ENCODE measurements at regions not wholly inside any gene's neighbourhood (a gene's known extent, or its start where the extent isn't known, plus 50 kb on each side); places are given as distances from the start of the nearest gene placed in this dataset.
"Not testable (repeated sequence)": the region's sequence is repeated elsewhere in the genome, so short reads cannot be mapped to it uniquely, and the experiment has no call there.

DNA sequence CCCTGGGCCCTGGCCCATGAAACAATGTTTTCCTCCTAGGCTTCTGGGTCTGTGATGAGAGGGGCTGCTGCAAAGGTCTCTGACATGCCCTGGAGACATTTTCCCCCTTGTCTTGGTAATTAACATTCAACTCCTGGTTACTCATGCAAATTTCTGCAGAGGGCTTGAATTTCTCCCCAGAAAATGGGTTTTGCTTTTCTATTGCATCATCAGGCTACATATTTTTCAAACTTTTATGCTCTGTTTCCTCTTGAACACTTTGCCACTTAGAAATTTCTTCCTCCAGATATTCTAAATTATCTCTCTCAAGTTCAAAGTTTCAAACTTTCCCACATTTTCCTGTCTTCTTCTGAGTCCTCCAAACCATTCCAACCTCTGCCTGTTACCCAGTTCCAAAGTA lies 98.2 kb upstream of the TCF21 start:
- not testable (repeated sequence) for DNase-seq (ENCODE audit: low spot score)

DNA sequence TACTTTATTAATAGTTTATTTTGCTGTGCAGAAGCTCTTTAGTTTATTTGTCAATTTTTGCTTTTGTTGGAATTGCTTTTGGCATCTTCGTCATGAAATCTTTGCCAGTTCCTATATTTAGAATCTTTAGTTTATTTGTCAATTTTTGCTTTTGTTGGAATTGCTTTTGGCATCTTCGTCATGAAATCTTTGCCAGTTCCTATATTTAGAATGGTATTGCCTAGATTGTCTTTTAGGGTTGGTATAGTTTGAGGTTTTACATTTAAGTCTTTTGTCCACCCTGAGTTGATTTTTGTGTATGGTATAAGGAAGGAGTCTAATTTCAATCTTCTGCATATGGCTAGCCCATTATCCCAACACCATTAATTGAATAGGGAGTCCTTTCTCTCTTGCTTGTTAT lies 93.9 kb upstream of the TCF21 start:
- DNase-seq (ENCODE audit: low spot score): not testable (repeated sequence)

DNA sequence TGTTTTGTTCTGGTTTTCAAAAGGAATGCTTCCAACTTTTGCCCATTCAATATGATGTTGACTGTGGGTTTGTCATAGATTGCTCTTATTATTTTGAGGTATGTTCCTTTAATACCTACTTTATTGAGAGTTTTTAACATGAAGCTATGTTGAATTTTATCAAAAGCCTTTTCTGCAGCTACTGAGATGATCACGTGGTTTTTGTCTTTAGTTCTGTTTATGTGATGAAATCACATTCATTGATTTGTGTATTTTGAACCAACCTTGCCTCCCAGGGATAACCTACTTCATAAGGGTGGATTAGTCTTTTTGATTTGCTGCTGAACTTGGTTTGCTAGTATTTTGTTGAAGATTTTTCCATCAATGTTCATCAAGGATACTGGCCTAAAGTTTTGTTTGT lies 92.7 kb upstream of the TCF21 start:
- DNase-seq (ENCODE audit: low spot score): no peak

DNA sequence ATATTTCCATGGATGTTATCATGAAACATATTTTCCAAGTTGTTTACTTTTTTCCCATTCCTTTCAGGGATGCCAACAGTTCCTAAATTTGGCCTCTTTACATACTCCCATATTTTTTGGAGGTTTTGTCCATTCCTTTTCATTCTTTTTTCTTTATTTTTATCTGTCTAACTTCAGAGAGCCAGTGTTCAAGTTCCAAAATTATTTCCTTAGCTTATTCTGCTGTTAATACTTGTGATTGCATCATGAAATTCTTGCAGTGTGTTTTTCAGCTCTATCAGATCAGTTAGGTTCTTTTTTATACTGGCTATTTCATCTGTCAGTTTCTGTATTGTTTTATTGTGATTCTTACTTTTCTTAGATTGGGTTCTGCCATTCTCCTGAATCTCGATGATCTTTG lies 89.9 kb upstream of the TCF21 start:
- no peak for DNase-seq (ENCODE audit: low spot score)

DNA sequence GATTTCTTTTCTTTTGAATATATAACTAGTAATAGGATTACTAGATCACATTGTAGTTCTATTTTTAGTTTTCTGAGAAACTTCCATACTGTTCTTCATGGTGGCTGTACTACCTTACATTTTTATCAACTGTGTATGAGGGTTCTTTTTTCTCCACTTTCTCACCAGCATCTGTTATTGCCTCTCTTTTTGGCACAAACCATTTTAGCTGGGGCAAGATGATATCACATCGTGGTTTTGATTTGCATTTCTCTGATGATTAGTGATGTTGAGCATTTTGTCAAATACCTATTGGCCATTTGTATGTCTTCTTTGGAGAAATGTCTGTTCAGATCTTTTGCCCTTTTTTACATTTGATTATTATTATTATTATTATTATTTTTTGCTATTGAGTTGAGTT lies 86.1 kb upstream of the TCF21 start:
- no peak for DNase-seq (ENCODE audit: low spot score)

DNA sequence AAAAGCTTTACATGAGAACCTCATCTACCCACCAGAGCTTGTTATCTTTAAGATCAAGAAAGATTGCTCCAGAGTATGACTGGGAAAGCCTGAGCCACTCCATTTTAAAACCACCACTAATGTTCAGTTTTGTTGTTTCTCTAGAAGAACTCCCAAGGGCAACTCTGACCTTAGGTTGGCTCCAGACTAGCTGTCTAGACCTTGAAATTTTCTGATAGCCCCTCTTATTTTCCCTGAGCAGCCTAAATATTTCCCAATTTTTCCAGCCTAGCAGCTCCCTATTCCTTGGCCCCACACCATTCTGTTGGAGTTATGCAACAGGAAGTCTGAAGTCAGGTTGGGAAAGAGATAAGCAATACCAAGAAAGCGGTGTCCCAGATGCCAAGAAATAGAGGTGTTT lies 84.6 kb upstream of the TCF21 start:
- DNase-seq (ENCODE audit: low spot score): no peak

DNA sequence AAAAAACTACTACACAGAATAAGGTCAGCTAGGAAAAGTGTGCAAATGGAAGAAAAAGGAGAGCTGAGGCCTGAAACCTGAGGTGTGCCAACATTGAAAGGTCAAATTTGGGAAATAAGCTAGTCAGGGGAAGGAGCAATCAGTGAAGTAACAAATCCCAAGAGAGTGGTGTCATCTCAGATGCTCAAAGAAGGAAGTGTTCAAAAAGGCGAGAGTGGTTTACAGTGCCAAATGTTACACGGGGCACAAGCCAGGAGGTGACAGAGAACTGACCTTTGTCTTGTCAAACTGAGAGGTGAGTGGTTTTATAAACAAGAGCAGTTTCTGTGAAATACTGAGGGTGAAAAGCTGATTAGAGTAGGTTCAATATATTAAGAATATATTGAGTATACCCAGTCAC lies 83.0 kb upstream of the TCF21 start:
- DNase-seq (ENCODE audit: low spot score): no peak

DNA sequence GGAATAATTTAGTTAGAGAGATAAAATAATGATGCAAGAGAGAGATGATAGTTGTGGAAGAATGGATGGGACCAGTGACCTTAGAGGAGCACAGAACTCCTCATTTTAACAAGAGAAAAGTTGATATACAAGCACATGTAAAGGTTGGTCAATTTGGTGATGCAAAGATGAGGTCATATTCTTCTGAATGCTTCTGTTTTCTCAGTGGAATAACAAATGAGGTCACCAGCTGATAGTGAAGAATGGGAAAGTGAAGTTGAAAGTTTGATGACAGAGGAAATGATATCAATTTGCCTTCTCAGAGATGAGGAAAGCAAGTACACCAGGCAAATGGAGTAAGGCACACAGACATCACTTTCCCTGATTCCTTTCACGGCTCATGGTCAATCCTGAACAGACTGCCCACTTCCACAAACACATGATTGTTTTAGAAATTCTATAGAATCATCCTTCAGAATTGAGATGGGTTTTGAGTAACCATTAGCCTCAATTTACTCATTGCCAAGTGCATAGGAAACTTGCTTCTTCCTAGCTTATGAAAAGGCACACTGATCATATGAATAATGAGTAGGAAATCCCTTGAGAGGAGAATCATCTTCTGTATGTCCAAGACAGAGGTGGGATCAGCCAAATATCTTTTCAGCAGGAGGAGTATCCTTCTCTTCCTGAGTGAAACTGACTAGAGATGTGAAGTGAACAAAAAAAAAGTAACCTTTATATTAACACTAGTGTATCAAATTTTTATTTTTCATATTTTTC lies 82.4 kb upstream of the TCF21 start:
- DNase-seq (ENCODE audit: low spot score): no peak

DNA sequence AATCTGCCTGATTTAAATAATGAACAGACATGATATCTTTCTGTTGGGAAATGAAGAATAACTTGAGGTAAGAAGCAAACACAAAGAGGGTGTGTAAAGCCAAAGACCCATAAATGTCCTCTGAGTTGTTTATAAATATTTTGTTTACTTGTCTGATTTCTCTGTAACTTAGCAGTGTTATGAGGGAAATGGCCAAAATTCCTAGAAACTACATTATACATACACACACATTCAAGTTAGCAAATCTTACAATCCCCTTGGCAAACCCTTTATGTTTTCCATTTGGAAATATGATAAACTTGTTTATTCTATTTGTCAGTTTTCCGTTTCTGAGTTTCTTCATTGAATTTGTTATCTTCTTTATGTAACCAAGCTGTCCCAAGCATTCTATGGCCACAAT lies 81.4 kb upstream of the TCF21 start:
- no peak for DNase-seq (ENCODE audit: low spot score)

DNA sequence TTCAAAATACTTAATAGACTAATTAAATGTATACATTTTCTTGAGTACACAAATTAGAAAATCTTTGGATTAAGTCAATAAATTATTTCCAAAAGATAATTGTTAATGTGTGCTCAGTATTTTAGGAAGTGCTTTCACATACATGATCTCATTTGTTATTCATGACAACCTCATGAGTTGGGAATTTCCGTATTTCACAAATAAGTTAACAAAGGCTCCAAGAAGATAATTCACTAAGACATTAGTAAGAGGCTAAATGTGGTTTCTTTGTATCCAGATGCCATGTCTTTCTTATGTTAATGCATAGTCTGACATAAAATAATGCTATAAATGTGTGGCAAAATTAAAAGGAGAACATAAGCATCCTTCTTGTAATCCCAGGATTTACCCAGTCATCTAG lies 79.5 kb upstream of the TCF21 start:
- no peak for DNase-seq (ENCODE audit: low spot score)

DNA sequence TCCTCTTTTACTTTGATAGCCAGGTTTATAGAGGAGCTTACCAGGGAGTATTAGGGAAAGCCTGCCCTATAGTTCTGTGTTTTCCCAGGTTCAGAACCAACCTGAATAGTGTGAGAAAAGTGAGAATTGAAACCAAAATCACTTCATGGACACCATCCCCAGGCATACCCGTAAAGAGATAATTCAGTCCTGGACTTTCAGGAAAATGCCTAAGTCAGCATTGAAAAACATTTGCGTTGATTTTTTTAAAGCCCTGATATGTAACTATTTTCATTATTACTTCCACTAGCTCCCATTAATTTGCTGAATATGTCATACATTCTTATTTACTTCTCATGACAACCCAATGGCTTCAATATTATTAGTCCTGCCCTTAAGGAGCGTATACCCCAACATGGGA lies 77.4 kb upstream of the TCF21 start:
- DNase-seq (ENCODE audit: low spot score): no peak

DNA sequence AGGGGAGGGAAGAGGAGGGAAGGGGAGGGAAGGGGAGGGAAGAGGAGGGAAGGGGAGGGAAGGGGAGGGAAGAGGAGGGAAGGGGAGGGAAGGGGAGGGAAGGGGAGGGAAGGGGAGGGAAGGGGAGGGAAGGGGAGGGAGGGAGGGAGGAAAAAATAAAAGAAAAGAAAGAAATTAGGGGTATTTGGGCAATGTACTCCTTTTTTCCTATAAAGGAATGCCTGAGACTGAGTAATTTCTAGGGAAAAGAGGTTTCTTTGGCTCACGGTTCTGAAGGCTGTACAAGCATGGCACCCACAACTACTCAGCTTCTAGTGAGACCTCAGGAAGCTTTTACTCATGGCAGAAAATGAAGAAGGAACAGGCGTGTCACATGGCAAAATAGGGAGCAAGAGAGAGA lies 76.5 kb upstream of the TCF21 start:
- DNase-seq (ENCODE audit: low spot score): not testable (repeated sequence)

DNA sequence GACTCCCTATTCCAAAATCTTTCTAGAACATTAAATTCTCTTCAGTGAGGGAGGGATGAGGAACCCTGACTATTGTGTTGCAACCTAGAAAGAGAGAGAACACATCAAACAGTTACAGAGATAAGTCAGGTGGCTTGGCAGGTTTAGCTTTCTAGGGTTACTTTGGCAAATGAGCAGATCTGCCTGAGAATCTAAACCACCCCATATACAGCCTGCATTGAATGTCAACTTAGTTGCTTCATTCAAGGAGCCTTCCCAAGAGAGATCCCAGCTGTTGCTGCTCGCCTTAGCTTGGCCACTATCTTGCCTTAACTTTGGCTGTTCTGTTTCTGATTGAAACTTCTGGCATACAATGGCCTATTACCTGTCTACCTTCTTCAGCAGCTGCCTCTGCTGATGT lies 74.7 kb upstream of the TCF21 start:
- no peak for DNase-seq (ENCODE audit: low spot score)

DNA sequence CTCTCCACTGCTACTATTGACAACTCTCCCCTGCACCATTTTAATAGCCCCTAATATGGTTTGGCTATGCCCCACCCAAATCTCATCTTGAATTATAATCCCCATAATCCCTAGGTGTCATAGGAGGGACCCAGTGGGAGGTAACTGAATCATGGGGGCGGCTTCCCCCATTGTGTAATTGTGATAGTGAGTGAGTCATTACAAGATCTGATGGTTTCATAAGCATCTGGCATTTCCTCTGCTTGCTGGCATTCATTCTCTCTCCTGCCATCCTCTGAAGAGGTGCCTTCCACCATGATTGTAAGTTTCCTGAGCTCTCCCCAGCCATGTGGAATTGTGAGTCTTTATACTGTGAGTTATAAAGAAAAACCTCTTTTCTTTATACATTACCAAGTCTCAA lies 74.1 kb upstream of the TCF21 start:
- peak; percentile 35 for DNase-seq (ENCODE audit: low spot score)

DNA sequence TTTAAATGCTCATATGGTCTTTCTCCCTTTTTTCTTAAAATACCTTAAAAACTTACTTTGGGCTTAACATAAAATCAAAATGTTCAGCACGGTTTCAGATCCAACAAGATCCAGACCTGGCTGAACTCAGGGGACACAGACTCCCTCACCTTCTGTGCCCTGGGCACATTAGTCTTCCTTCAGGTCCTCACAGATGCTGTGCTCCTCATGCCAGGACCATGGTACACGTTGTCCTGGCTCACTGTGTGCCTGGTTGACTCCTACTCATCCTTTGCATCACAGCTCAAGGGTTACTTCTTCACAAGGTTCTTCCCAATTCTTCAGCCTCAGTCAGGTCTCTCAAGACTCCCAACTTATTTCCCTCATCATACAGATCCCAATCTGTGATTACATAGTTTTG lies 73.6 kb upstream of the TCF21 start:
- no peak for DNase-seq (ENCODE audit: low spot score)

DNA sequence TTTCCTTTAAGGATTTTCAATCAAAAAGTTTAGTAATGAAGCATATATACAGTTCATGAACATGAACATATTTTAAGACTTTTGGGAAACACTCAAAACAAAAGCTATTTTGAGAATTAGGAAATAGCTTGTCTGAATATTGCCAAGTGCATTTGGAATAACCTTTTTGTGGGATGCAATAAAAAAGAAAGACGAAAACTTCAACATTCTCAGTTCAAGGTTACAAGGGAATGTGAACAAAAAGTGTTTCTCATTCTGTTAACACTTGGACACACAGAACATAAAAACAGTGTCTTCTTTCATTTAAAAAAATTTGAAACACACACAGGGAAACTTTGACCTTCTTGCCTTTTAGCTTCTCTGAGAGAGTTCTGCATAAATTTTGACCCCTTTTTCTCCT lies 72.7 kb upstream of the TCF21 start:
- no peak for DNase-seq (ENCODE audit: low spot score)

DNA sequence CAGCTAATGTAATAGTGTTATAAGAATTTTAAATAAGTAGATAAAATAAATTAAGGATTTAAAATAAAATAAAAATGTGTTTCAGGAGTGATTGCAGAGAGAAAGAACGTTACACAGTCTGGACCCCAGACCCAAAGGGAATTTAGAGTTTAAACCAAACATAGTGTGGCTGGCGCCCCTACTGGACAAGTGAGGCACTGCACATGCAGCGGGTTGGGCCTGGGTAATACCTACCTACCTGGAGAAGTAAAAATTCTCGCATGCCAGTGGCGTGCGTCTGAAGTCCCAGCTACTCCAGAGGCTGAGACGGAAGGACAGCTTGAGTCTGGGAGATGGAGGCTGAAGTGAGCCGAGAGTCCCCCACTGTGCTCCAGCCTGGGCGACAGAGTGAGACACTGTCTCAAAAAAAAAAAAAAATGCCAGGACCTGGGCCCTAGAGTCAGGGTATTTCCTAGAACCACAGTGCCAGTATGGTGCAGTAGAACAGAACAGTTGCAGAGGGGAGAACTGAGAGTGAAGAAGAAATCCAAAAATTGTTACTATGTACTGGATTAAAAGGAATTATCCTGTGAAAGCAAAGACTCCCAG lies 71.4 kb upstream of the TCF21 start:
- peak; percentile 9 for DNase-seq (ENCODE audit: low spot score)

DNA sequence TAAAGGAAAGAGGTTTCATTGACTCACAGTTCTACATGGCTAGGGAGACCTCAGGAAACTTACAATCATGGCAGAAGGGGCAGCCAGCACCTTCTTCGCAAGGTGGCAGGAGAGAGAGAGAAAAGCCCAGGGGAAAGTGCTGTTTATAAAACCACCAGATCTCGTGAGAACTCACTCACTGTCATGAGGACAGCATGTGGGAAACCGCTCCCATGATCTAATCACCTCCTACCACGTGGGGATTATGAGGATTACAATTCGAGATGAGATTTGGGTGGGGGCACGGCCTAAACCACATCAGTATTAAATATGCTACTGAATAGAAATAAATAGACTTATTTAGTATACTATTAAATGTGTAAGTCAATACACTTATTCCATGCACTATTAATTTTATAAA lies 70.6 kb upstream of the TCF21 start:
- no peak for DNase-seq (ENCODE audit: low spot score)

DNA sequence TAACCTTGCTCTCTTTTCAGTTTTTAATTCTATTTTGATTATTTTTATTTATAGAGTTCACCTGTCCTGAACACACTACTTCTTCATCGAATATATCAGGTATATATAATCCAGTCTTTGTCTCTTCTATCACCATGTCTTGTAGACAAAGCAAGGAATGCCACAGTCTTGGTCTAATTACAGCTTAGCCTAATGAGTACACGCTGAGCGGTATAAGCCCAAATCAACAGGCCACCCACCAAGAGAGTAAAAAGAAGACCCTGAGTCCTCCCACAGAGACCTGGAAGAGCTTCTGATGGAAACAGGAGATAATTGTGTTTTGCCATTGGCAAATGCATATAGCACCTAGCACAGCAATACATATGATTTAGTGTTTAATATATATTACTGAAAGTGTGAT lies 68.7 kb upstream of the TCF21 start:
- no peak for DNase-seq (ENCODE audit: low spot score)

DNA sequence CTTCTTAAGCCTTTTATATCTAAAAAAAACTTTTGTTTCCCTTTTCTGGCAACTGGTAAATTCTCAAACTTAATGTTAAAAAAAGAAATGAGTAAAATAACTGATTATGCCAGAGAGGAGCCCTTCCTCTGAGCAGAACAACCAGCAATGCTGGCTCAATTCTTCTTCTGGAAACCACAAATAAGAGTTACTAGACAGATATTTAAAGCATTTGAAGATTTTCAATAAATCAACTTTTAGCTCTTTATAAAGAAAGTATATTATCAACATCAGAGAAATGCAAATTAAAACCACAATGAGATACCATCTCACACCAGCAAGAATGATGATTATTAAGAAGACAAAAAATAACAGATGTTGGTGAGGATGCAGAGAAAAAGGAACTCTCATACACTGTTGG lies 61.1 kb upstream of the TCF21 start:
- no peak for DNase-seq (ENCODE audit: low spot score)

DNA sequence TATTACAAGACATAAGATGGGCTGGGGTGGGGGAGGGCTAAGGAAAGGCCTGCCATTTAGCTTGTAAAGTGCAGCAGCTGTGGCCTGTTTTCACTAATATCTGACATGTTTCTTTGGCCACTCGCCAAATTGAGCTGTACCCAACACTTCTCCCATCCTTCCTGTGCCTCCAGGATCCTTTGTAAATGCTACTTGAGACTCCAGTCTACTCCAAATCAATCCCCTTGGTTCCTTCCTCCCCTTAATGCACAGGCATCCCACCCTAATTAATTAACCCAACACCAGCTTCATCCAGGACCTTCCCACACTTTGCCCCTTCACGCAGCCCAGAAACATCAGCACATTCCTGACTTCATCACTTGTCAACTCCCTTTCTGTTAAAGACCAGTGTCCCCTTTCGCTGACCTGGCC lies 55.0 kb upstream of the TCF21 start:
- no peak for DNase-seq (ENCODE audit: low spot score)

DNA sequence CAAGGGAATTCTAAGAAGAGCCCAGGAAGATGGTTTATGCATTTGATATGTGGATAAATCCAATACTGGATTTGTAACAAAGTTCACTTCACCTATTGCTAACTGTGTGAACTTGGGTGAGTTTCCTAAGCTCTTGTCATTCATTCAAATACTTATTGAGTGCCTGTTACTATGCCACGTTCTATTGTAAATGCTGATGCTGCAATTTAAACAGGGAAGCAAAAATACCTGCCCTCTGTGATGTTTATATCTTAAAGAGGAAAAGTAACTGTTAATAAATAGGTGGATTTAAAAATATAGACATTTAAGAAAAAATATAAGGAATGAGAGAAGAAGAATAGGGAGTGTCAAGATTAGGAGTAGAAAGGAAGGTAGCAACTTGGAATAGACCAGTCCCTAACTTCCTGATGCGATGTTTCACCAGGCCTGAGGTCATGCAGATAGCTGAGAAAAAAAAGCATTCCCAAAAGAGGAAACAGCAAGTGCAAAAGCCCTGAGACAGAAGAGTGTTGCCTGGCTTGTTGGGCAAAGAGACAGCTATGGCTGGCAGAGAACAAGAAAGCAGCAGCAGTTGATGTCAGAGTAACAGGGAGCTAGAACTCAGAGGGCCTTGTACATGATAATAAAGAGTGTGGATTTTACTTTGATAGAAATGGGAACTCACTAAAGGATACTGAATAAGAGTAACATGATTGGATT lies 54.3 kb upstream of the TCF21 start:
- no peak for DNase-seq (ENCODE audit: low spot score)

DNA sequence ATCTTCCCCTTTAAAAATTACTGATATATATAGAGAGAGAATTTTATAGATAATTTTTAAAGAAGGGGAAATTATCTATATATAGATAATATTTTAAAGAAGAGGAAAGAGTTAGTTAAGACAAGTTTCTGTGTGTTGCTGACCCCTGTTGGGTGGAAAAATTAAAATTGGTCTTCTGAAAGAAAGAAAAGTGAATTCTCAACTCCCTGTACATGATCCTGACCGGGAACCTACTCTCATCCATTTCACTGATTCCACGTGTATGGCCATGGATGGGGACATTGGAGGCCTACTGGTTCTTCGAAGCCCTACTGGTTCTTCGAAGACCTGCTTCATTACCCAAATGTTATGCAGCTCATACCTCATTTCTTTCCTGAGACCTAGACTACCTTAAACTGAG lies 53.0 kb upstream of the TCF21 start:
- no peak for DNase-seq (ENCODE audit: low spot score)

Measured in activated CD4-positive, alpha-beta T cell treated with anti-CD3 and anti-CD28 coated beads, Interleukin-2, Interleukin-4, amounts not matched to agents 100 ng/mL and 50 ng/mL, durations not matched to agents 16 hours and 8 hours (primary cell).